ENCODE measurements at regions not wholly inside any gene's neighbourhood (a gene's known extent, or its start where the extent isn't known, plus 50 kb on each side); places are given as distances from the start of the nearest gene placed in this dataset.

DNA sequence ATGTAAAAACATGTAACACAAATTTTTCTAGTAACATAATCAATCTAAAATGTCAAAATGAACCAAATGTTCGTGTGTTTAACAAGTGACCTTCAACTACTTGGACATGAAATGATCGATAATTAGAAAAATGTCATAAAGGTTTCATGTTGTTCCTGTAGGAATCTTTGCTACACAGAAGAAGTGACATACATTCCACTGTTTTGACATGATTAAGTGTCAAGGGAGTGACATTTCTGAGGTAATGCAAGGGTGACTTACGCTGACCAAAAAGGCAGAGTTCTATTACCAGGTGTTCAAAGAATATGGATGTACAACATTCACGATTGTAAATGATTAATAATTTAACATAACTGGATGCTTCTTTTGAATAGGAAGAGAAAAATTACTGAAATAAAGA is 131.1 kb upstream of the ROBO1 start:
- DNase-seq (ENCODE audit: low read depth), result no peak
- TF ChIP-seq, protein P1, sequence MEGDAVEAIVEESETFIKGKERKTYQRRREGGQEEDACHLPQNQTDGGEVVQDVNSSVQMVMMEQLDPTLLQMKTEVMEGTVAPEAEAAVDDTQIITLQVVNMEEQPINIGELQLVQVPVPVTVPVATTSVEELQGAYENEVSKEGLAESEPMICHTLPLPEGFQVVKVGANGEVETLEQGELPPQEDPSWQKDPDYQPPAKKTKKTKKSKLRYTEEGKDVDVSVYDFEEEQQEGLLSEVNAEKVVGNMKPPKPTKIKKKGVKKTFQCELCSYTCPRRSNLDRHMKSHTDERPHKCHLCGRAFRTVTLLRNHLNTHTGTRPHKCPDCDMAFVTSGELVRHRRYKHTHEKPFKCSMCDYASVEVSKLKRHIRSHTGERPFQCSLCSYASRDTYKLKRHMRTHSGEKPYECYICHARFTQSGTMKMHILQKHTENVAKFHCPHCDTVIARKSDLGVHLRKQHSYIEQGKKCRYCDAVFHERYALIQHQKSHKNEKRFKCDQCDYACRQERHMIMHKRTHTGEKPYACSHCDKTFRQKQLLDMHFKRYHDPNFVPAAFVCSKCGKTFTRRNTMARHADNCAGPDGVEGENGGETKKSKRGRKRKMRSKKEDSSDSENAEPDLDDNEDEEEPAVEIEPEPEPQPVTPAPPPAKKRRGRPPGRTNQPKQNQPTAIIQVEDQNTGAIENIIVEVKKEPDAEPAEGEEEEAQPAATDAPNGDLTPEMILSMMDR (IDR thresholded peaks at IDR 0.05; ENCODE audit: insufficient read depth, low read depth, low read length), result no peak
- no peak overlapping the region for H3K4me3 ChIP-seq (ENCODE audit: low read depth, low read length)

DNA sequence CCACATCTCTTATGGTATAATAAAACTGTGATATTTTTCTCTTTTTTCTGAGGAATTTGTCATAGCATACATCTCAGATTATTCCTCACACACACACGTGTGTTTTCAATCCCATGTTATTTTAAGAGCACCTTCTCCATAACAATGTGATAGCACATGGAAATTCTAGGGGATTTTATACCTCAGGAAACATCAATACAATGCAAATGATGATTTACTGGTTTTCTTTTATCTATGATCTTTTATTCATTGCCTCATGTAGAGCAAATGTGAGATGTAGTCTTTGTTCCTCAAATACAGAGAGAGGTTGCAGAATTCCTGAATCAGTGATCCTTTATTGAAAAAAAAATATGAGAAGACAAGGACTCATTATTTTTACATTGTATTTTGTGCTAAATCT is 128.3 kb upstream of the ROBO1 start:
- TF ChIP-seq, protein P1 (IDR thresholded peaks at IDR 0.05; ENCODE audit: insufficient read depth, low read depth, low read length), result no peak
- no peak overlapping the region for H3K4me3 ChIP-seq (ENCODE audit: low read depth, low read length)
- no peak for DNase-seq (ENCODE audit: low read depth)

DNA sequence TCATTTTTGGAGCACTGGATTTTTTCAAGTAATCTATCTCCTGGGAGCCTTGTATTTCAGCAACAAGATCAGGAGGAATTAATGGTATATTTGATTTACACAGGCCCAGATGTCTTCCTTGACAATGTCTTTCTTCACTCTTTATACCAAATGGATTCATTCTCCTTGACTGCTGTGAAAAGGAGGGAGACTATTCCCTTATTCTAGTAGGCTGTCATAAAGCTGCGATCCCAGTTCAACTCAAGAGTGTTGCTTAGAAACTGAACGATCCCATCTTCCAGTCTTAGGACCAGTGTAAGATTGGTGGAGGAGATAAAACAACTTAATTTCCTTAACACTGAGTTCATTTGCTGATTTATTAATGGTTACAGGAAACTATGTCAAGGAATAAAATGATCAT is 119.4 kb upstream of the ROBO1 start:
- DNase-seq (ENCODE audit: low read depth), result no peak
- no peak overlapping the region for H3K4me3 ChIP-seq (ENCODE audit: low read depth, low read length)
- TF ChIP-seq, protein P1 (IDR thresholded peaks at IDR 0.05; ENCODE audit: insufficient read depth, low read depth, low read length), result no peak

DNA sequence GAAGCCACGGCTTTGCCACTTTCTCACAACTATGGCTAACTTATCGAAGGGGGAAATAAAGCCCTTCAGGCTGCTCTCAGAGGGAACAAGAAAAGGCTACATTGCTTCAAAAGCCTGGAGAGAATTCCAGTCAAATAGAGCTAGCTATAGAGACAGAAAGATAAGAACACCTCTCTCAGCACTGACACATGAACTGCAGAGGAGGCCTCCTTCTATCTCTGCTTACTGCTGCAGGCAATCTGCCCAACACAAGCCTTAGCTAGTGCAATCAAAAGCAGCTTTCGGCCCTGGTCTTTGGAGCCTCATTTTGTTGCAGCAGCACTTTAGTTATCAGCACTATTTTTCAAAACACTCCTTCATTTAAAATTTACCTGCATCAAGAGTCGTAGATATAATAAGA is 118.4 kb upstream of the ROBO1 start:
- no peak for DNase-seq (ENCODE audit: low read depth)
- TF ChIP-seq, protein P1 (IDR thresholded peaks at IDR 0.05; ENCODE audit: insufficient read depth, low read depth, low read length), result no peak
- no peak overlapping the region for H3K4me3 ChIP-seq (ENCODE audit: low read depth, low read length)

DNA sequence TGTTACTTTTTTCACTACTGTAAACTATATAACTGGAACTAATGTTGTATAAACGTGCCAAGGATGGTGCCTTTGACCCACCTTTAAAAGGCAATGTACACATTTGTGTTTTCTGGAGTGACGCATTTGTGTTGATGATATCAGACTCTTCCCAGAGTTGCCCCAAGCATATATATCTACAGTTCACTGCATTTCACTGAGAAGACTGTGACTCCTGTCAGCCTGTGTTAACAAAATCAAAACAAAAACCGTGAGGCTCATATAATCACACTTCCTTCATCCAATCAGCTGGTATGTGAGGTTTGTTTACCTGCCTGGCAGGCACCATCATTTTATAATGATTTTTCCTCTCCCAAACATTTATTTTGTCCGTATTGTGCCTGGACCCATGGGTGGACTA is 117.6 kb upstream of the ROBO1 start:
- TF ChIP-seq, protein P1 (IDR thresholded peaks at IDR 0.05; ENCODE audit: insufficient read depth, low read depth, low read length), result no peak
- no peak for DNase-seq (ENCODE audit: low read depth)
- H3K4me3 ChIP-seq (ENCODE audit: low read depth, low read length), result no peak overlapping the region

DNA sequence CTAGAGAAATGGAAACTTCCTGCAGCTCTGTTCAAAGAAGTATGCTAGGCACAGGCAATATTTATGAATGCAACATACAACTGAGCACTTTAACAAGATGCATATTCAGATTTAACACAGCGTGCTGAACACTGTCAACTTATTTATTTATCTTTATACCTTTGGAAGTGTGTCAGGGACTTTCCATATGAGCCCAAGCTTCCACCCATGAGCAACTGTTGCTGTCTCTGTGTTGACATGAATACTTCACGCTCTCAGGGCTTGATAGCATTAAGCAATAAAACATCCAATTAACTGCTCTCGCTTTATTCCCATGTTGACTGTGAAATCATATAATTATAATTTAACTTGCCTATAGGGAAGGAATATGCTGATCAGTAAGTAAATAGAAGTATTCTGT is 116.6 kb upstream of the ROBO1 start:
- no peak for DNase-seq (ENCODE audit: low read depth)
- no peak overlapping the region for H3K4me3 ChIP-seq (ENCODE audit: low read depth, low read length)
- TF ChIP-seq, protein P1 (IDR thresholded peaks at IDR 0.05; ENCODE audit: insufficient read depth, low read depth, low read length), result no peak

DNA sequence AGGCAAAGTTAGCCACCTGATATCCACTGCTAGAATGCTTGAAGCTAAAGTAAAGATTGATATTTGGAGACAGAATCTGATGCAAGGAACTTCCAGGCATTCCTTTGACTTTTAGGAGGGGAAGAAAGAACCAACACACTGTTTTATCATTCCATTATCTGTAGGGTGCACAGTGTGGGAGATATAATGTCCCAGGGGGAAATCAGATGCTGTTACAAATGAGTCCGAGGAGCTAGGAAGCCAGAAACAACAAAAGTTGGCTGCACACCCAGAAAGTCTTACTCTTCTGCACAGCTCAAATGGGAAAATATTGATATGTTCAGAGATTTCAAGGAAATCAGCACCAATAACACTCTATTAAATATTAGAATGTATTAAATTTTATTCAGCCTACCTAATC is 113.6 kb upstream of the ROBO1 start:
- DNase-seq (ENCODE audit: low read depth), result no peak
- TF ChIP-seq, protein P1 (IDR thresholded peaks at IDR 0.05; ENCODE audit: insufficient read depth, low read depth, low read length), result no peak
- no peak overlapping the region for H3K4me3 ChIP-seq (ENCODE audit: low read depth, low read length)

Measured in fibroblast of villous mesenchyme (primary cell).